Endothelial cell of umbilical vein (primary cell): ENCODE measurements at regions not wholly inside any gene's neighbourhood (a gene's known extent, or its start where the extent isn't known, plus 50 kb on each side); places are given as distances from the start of the nearest gene placed in this dataset.

Experiments used
- BruUV-seq: library from RNA; stranded (reverse); fragments of 400-500 nt; replicated peaks from 2 replicates; lab custom pipeline; 2021; lab: Mats Ljungman, UMichigan
- CTCF ChIA-PET: fragments of 300-600, 350-600 bp; sonication (Branson Sonifier 250); formaldehyde crosslinking; loops from one replicate; lab custom pipeline; 2021; ENCODE audit warnings: antibody characterized with exemption, inconsistent platforms; lab: Charles Lee
- POLR2A ChIA-PET: fragments of 300-600, 350-600 bp; sonication (Branson Sonifier 250); formaldehyde crosslinking; loops from one replicate; lab custom pipeline; 2021; ENCODE audit warnings: antibody characterized with exemption, inconsistent platforms; lab: Charles Lee
- DNase-seq: peaks from one replicate; pipeline ENCODE4 v3.0.0-alpha.2; 2011; ENCODE audit warnings: low read depth, low spot score
- FAIRE-seq: peaks from 2 replicates; lab custom pipeline; 2011; peaks lifted over from hg19 to GRCh38; lab: Jason Lieb, UNC
- H2AFZ ChIP-seq: 2 replicates; pipeline ENCODE4 v1.6.0; 2012; ENCODE audit warnings: low read depth, low read length, control low read depth, inconsistent platforms
- H3K27ac ChIP-seq: 2 replicates; pipeline ENCODE4 v1.5.1; 2011; ENCODE audit warnings: low read depth, mild to moderate bottlenecking, control low read depth, low read length, moderate library complexity; ENCODE audit not compliant: insufficient read depth
- H3K27me3 ChIP-seq, 2 experiments: 2 replicates each; pipeline versions ENCODE4 v1.6.0 to v1.6.1; 2011; ENCODE audit warnings: low read length in 2 of 2, mixed read lengths in 1 of 2; ENCODE audit not compliant: control insufficient read depth in 2 of 2, insufficient read depth in 2 of 2
- H3K36me3 ChIP-seq, 2 experiments: 2 replicates in 1 of 2; 3 replicates in 1 of 2; pipeline ENCODE4 v1.5.1; 2011; ENCODE audit warnings: low read length in 2 of 2, mild to moderate bottlenecking in 1 of 2, moderate library complexity in 1 of 2; ENCODE audit not compliant: control insufficient read depth in 2 of 2, insufficient read depth in 2 of 2; ENCODE audit errors: extremely low read depth in 1 of 2
- H3K4me1 ChIP-seq: 3 replicates; pipeline ENCODE4 v1.5.1; 2011; ENCODE audit warnings: mild to moderate bottlenecking, low read length; ENCODE audit not compliant: control insufficient read depth, insufficient read depth; ENCODE audit errors: extremely low read depth
- H3K4me2 ChIP-seq: 2 replicates; pipeline ENCODE4 v1.6.1; 2011; ENCODE audit warnings: low read length, control low read depth, mixed read lengths; ENCODE audit not compliant: insufficient read depth
- H3K4me3 ChIP-seq, 3 experiments: fragments of 200-600 bp in 1 of 3; sonication (generic), shearing (Covaris generic) in 1 of 3; replicated peaks in 1 of 3; 2 replicates each; pipeline ENCODE4 v1.5.1; 2011 to 2016; ENCODE audit warnings: control low read depth in 3 of 3, low read length in 3 of 3, mild to moderate bottlenecking in 2 of 3, inconsistent platforms in 1 of 3, low read depth in 1 of 3, moderate library complexity in 1 of 3; ENCODE audit not compliant: insufficient read depth in 1 of 3
- H3K79me2 ChIP-seq: 2 replicates; pipeline ENCODE4 v1.6.0; 2012; ENCODE audit warnings: low read length, inconsistent platforms; ENCODE audit not compliant: control insufficient read depth, insufficient read depth
- H3K9ac ChIP-seq: replicated peaks from 2 replicates; pipeline ENCODE3; 2011; ENCODE audit warnings: low read length, control low read depth; ENCODE audit not compliant: insufficient read depth; ENCODE audit errors: extremely low read depth
- H3K9me1 ChIP-seq: replicated peaks from 3 replicates; pipeline ENCODE4 v1.6.0; 2011; ENCODE audit warnings: mild to moderate bottlenecking, low read length; ENCODE audit not compliant: control insufficient read depth, insufficient read depth; ENCODE audit errors: extremely low read depth
- H3K9me3 ChIP-seq: replicated peaks from 2 replicates; pipeline ENCODE4 v1.5.1; 2012; ENCODE audit warnings: low read length, inconsistent platforms; ENCODE audit not compliant: control insufficient read depth, insufficient read depth
- H4K20me1 ChIP-seq: replicated peaks from 2 replicates; pipeline ENCODE3; 2011; ENCODE audit warnings: mild to moderate bottlenecking, low read length; ENCODE audit not compliant: control insufficient read depth, insufficient read depth; ENCODE audit errors: extremely low read depth
- CTCF ChIP-seq, 2 donors: IDR thresholded peaks; 1 replicate in 1 of 2; 2 replicates in 1 of 2; pipeline ENCODE4 v1.5.1; 2011; ENCODE audit warnings: low read length in 2 of 2, mild to moderate bottlenecking in 2 of 2, moderate library complexity in 2 of 2, control low read depth in 1 of 2, inconsistent platforms in 1 of 2, low read depth in 1 of 2; ENCODE audit not compliant: insufficient read depth in 1 of 2; ENCODE audit errors: extremely low read depth in 1 of 2
- EZH2 ChIP-seq: IDR thresholded peaks from 2 replicates; pipeline ENCODE4 v1.6.1; 2012; ENCODE audit warnings: borderline replicate concordance, low read depth, mild to moderate bottlenecking, moderate library complexity, low read length, inconsistent platforms; ENCODE audit not compliant: severe bottlenecking
- FOS ChIP-seq: IDR thresholded peaks from 2 replicates; pipeline ENCODE4 v1.6.1; 2011; ENCODE audit warnings: mild to moderate bottlenecking, low read length, moderate library complexity, borderline replicate concordance; ENCODE audit not compliant: insufficient read depth
- GATA2 ChIP-seq: IDR thresholded peaks from 2 replicates; pipeline ENCODE4 v1.7.0; 2011; ENCODE audit warnings: low read depth, mild to moderate bottlenecking, moderate library complexity, mixed read lengths, low read length; ENCODE audit not compliant: insufficient read length, insufficient read depth
- JUN ChIP-seq: IDR thresholded peaks from 2 replicates; pipeline ENCODE4 v1.6.1; 2011; ENCODE audit warnings: borderline replicate concordance, low read depth; ENCODE audit not compliant: insufficient read length, insufficient read depth
- MYC ChIP-seq: IDR thresholded peaks from one replicate; pipeline ENCODE4 v1.6.1; 2011; ENCODE audit warnings: mild to moderate bottlenecking, low read depth, low read length
- POLR2A ChIP-seq: IDR thresholded peaks from 2 replicates; pipeline ENCODE4 v1.6.1; 2012; ENCODE audit warnings: low read depth, mild to moderate bottlenecking, control low read depth, low read length
- POLR2AphosphoS5 ChIP-seq: IDR thresholded peaks from 2 replicates; pipeline ENCODE4 v1.6.1; 2012; ENCODE audit warnings: low read depth, mild to moderate bottlenecking, control low read depth, low read length, moderate library complexity; ENCODE audit not compliant: insufficient read depth
- dilution Hi-C: fragments of 300-500 bp; cut with MboI; formaldehyde crosslinking; loops from one replicate; pipeline ENCODE4 v1.15.0; 2019; ENCODE audit warnings: low sequenced_read_pairs; ENCODE audit not compliant: extremely low pct_ligation_motif_present
- intact Hi-C: fragments of 100-400 bp; cut with micrococcal nuclease; formaldehyde crosslinking; loops from one replicate; pipeline ENCODE4 v1.10.0; 2022
- TF ChIP-seq, protein P1 (sequence below): IDR thresholded peaks from 2 replicates; pipeline ENCODE4 v1.6.1; 2011; ENCODE audit not compliant: insufficient read depth, insufficient read length

DNA sequence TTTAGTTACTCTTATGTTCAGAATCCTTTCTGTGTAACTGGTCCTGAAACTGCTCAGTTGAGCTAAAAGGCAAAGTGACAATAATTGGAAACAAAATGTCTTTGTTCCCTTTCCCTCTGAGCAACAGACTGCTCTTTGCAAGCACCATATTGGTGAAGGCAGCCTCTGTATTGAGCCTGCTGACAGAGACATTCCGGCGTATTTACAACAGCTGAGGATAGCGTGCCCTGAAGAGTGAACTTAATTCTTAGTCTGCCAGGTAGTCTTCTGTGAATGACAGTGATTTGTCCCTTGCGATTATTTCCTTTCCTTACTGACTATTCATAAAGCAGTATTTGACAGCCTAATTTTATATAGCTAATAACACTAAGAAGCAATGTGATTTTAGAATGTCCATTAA is 239.1 kb downstream of the CPS1 start:
- ChIA-PET POLR2A (no interaction called here), CTCF (no interaction called here)
- H3K9me3 ChIP-seq, result no peaks in the 10 kb centered on the region
- FAIRE-seq (no peak), DNase-seq (no peak)
- H3K9me1 ChIP-seq, result no peaks in the 10 kb centered on the region
- no peaks in the 10 kb centered on the region for H3K36me3 ChIP-seq
- no peak overlapping the region for H3K9ac ChIP-seq
- no TSS peak for BruUV-seq
- H3K4me1 ChIP-seq, result no peaks in the 10 kb centered on the region
- H3K4me3 ChIP-seq, result no peak overlapping the region
- H3K27ac ChIP-seq, result no peak overlapping the region
- no peak overlapping the region for H2AFZ ChIP-seq
- no peaks in the 10 kb centered on the region for H3K79me2 ChIP-seq
- TF ChIP-seq FOS (no peak), POLR2AphosphoS5 (no peak), MYC (no peak), CTCF (IDR thresholded peaks at IDR 0.05; ENCODE audit: extremely low read depth in 1 of 2, insufficient read depth in 1 of 2, low read depth in 1 of 2, low read length in 2 of 2) (no peak), EZH2 (no peak), POLR2A (no peak), GATA2 (no peak), JUN (no peak)
- TF ChIP-seq, protein P1, sequence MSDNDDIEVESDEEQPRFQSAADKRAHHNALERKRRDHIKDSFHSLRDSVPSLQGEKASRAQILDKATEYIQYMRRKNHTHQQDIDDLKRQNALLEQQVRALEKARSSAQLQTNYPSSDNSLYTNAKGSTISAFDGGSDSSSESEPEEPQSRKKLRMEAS, result no peak
- H3K4me2 ChIP-seq, result no peak overlapping the region
- no peaks in the 10 kb centered on the region for H3K27me3 ChIP-seq
- intact Hi-C loops (no loop called here), dilution Hi-C loops (no loop called here)
- H4K20me1 ChIP-seq, result no peaks in the 10 kb centered on the region
